ENCODE measurements at regions not wholly inside any gene's neighbourhood (a gene's known extent, or its start where the extent isn't known, plus 50 kb on each side); places are given as distances from the start of the nearest gene placed in this dataset.

DNA sequence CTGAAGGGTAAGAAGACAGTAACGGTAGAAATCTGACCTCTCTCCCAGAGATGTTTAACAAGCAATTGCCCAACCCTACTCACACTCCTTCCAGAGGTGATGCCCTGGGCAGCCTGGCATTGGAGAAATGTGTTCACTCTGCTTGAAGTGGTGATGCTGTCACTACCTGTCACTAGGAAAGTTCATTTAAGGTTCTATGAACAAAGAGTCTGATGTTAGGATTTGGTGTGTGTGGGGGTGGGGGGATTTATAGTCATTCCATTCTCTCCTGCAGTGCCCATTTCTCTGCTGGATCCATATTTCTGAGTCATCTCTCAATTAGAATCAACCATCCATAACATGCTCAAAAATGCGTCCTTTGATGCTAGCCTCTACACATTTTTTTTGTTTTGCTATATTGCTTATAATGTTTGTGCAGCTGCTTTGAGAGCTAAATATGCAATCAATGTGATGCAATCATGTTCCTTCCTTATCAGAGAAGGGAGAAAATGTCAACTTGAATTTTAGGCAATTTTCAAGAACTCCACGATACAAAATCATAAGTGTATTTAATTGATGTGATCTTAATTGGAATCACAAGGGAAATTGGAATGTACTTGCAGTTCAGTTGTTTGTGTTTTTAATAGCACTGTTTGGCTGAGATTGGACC is 173.9 kb downstream of the DUSP10 start:
- Histone ChIP-seq H3K79me2 (ENCODE audit: insufficient read depth, low read length) (no peaks in the 10 kb centered on the region), H4K20me1 (ENCODE audit: insufficient read depth, low read length) (no peaks in the 10 kb centered on the region), H3K4me1 (ENCODE audit: insufficient read depth, low read length) (no peaks in the 10 kb centered on the region), H3K9me3 (ENCODE audit: insufficient read depth, low read depth, low read length) (no peaks in the 10 kb centered on the region), H3K36me3 (ENCODE audit: insufficient read depth, low read length) (no peaks in the 10 kb centered on the region), H3K9ac (ENCODE audit: low read length) (no peak overlapping the region), H3K4me2 (ENCODE audit: low read length) (no peak overlapping the region), H3K4me3 (ENCODE audit: insufficient read depth, low read depth, low read length) (no peak overlapping the region), H3K27ac (ENCODE audit: low read depth, low read length) (no peak overlapping the region), H3K27me3 (ENCODE audit: insufficient read depth, low read length) (no peaks in the 10 kb centered on the region), H2AFZ (ENCODE audit: low read depth, low read length) (no peak overlapping the region)
- no peak overlapping the region for H3K4me3 Mint-ChIP-seq (ENCODE audit: unreplicated experiment)
- H3K27ac Mint-ChIP-seq (ENCODE audit: unreplicated experiment): no peak overlapping the region
- no peak for TF ChIP-seq EZH2 (IDR thresholded peaks at IDR 0.05; ENCODE audit: insufficient read depth, low read length)
- TF ChIP-seq, protein P1, sequence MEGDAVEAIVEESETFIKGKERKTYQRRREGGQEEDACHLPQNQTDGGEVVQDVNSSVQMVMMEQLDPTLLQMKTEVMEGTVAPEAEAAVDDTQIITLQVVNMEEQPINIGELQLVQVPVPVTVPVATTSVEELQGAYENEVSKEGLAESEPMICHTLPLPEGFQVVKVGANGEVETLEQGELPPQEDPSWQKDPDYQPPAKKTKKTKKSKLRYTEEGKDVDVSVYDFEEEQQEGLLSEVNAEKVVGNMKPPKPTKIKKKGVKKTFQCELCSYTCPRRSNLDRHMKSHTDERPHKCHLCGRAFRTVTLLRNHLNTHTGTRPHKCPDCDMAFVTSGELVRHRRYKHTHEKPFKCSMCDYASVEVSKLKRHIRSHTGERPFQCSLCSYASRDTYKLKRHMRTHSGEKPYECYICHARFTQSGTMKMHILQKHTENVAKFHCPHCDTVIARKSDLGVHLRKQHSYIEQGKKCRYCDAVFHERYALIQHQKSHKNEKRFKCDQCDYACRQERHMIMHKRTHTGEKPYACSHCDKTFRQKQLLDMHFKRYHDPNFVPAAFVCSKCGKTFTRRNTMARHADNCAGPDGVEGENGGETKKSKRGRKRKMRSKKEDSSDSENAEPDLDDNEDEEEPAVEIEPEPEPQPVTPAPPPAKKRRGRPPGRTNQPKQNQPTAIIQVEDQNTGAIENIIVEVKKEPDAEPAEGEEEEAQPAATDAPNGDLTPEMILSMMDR (IDR thresholded peaks at IDR 0.05; ENCODE audit: insufficient read depth, low read depth, low read length): no peak
- H3K4me1 Mint-ChIP-seq (ENCODE audit: low read depth, unreplicated experiment): no peaks in the 10 kb centered on the region
- no peaks in the 10 kb centered on the region for H3K27me3 Mint-ChIP-seq (ENCODE audit: low read depth, unreplicated experiment)
- H3K9me3 Mint-ChIP-seq (ENCODE audit: unreplicated experiment): no peaks in the 10 kb centered on the region
- FAIRE-seq (peak; percentile 43), DNase-seq (ENCODE audit: low read depth) (no peak)
- no peaks in the 10 kb centered on the region for H3K36me3 Mint-ChIP-seq (ENCODE audit: low read depth, unreplicated experiment)

DNA sequence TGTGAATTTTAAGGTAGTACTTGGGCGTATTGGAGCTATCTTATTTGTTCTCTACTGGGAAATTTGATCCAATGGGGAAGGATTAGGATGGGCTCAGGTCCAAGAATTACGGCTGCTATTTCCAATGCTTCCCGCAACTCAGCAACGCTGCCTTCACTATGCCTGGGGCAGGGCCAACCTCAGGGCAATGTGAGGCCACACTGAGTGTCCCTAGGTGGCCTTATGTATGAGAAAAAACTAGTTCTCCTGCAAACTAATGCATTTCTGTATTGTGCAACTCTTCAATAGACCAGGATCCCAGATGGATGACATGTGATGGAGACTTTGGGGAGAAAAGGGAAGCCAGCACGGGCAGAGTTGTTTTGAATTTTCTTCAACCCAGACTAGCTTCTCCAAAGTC is 168.1 kb downstream of the DUSP10 start:
- H3K4me2 ChIP-seq (ENCODE audit: low read length): no peak overlapping the region
- no peaks in the 10 kb centered on the region for H3K4me1 Mint-ChIP-seq (ENCODE audit: low read depth, unreplicated experiment)
- no peaks in the 10 kb centered on the region for H3K36me3 Mint-ChIP-seq (ENCODE audit: low read depth, unreplicated experiment)
- no peaks in the 10 kb centered on the region for H3K9me3 ChIP-seq (ENCODE audit: insufficient read depth, low read depth, low read length)
- H3K4me3 ChIP-seq (ENCODE audit: insufficient read depth, low read depth, low read length): no peak overlapping the region
- H3K27me3 ChIP-seq (ENCODE audit: insufficient read depth, low read length): no peaks in the 10 kb centered on the region
- FAIRE-seq: no peak
- H3K4me3 Mint-ChIP-seq (ENCODE audit: unreplicated experiment): no peak overlapping the region
- no peaks in the 10 kb centered on the region for H3K36me3 ChIP-seq (ENCODE audit: insufficient read depth, low read length)
- no peaks in the 10 kb centered on the region for H3K27me3 Mint-ChIP-seq (ENCODE audit: low read depth, unreplicated experiment)
- peaks cover 14% of the 10 kb centered on the region for H3K4me1 ChIP-seq (ENCODE audit: insufficient read depth, low read length)
- H4K20me1 ChIP-seq (ENCODE audit: insufficient read depth, low read length): no peaks in the 10 kb centered on the region
- DNase-seq (ENCODE audit: low read depth): no peak
- no peak overlapping the region for H3K27ac Mint-ChIP-seq (ENCODE audit: unreplicated experiment)
- no peak for TF ChIP-seq EZH2 (IDR thresholded peaks at IDR 0.05; ENCODE audit: insufficient read depth, low read length)
- TF ChIP-seq, protein P1 (IDR thresholded peaks at IDR 0.05; ENCODE audit: insufficient read depth, low read depth, low read length): no peak
- H3K79me2 ChIP-seq (ENCODE audit: insufficient read depth, low read length): no peaks in the 10 kb centered on the region
- no peak overlapping the region for H3K27ac ChIP-seq (ENCODE audit: low read depth, low read length)
- peaks cover 4% of the 10 kb centered on the region for H3K9me3 Mint-ChIP-seq (ENCODE audit: unreplicated experiment)
- no peak overlapping the region for H2AFZ ChIP-seq (ENCODE audit: low read depth, low read length)
- no peak overlapping the region for H3K9ac ChIP-seq (ENCODE audit: low read length)

DNA sequence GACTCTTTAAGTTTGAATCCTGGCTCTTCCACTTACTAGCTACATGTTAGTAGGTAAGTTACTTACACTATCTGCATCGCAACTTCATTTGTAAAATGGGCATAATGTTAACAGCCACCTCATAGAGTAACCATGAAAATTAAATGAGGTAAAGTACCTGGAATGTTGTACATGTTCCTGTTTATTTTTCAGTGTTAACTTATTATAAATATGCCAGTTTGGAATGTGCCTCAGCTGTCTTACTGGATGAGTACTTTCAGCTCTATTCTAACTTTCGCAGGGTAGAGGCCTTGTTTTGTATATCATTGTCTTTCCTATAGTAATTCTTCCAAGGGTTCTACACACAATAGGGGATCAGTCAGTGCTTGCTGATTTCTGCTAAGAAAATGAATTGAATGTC is 167.4 kb downstream of the DUSP10 start:
- Histone ChIP-seq H2AFZ (ENCODE audit: low read depth, low read length) (no peak overlapping the region), H3K4me1 (ENCODE audit: insufficient read depth, low read length) (peaks cover 14% of the 10 kb centered on the region), H3K27me3 (ENCODE audit: insufficient read depth, low read length) (no peaks in the 10 kb centered on the region), H3K9me3 (ENCODE audit: insufficient read depth, low read depth, low read length) (no peaks in the 10 kb centered on the region), H3K79me2 (ENCODE audit: insufficient read depth, low read length) (no peaks in the 10 kb centered on the region), H3K4me3 (ENCODE audit: insufficient read depth, low read depth, low read length) (no peak overlapping the region), H4K20me1 (ENCODE audit: insufficient read depth, low read length) (no peaks in the 10 kb centered on the region), H3K36me3 (ENCODE audit: insufficient read depth, low read length) (no peaks in the 10 kb centered on the region), H3K4me2 (ENCODE audit: low read length) (peak overlapping the region; percentile 32), H3K27ac (ENCODE audit: low read depth, low read length) (peak overlapping the region; percentile 12), H3K9ac (ENCODE audit: low read length) (no peak overlapping the region)
- TF ChIP-seq, protein P1 (IDR thresholded peaks at IDR 0.05; ENCODE audit: insufficient read depth, low read depth, low read length): no peak
- TF ChIP-seq EZH2 (IDR thresholded peaks at IDR 0.05; ENCODE audit: insufficient read depth, low read length): no peak
- H3K36me3 Mint-ChIP-seq (ENCODE audit: low read depth, unreplicated experiment): no peaks in the 10 kb centered on the region
- no peak overlapping the region for H3K27ac Mint-ChIP-seq (ENCODE audit: unreplicated experiment)
- no peaks in the 10 kb centered on the region for H3K27me3 Mint-ChIP-seq (ENCODE audit: low read depth, unreplicated experiment)
- H3K4me3 Mint-ChIP-seq (ENCODE audit: unreplicated experiment): no peak overlapping the region
- peaks cover 4% of the 10 kb centered on the region for H3K9me3 Mint-ChIP-seq (ENCODE audit: unreplicated experiment)
- DNase-seq (ENCODE audit: low read depth) (peak; percentile 57), FAIRE-seq (peak; percentile 62)
- H3K4me1 Mint-ChIP-seq (ENCODE audit: low read depth, unreplicated experiment): no peaks in the 10 kb centered on the region

Measured in astrocyte (in vitro differentiated cells and primary cell).